ENCODE measurements at regions not wholly inside any gene's neighbourhood (a gene's known extent, or its start where the extent isn't known, plus 50 kb on each side); places are given as distances from the start of the nearest gene placed in this dataset.

GRCh38 chr5:148708854-148709253 is 54.5 kb upstream of the HTR4 start:
- DNase-seq (ENCODE audit: low read depth): no peak

- no peak for DNase-seq (ENCODE audit: low read depth)
Observed at GRCh38 chr5:148711961-148712360, 57.6 kb upstream of the HTR4 start.

DNA sequence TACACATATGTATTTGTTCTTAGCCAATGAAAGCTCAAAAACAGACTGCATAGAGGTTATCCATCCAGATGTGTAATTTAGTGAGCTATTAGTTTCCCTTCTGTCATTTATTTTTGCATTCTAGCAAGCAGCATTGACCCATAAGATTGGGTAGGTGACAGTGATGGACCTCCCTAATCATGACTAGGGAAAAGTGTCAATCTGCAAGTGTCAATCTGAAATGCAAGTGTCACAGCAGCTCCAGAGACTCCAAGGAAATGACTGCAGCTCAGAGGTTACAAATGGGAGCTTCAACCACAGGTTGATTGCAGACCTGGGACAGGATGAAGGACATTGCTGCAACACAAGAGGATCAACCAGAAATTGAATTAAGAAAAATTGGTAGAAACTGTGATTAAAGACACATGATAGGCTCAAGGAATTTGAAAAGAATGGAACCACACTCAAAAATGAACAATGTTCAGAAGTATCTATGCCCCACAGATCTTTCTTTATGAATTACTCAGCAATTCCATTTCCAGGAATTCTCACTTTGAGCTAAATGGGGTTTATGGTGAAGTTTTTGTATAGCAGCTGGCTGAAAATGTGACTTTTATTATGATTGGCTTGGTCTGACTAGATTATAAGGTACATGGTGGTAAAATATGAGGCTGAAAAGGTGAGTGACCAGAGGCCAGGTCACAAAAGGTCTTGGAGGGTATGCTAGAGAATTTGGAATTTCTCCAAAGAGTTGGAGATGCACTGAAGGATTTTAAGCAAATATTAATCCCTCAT is 59.6 kb upstream of the HTR4 start:
- no peak for DNase-seq (ENCODE audit: low read depth)

DNA sequence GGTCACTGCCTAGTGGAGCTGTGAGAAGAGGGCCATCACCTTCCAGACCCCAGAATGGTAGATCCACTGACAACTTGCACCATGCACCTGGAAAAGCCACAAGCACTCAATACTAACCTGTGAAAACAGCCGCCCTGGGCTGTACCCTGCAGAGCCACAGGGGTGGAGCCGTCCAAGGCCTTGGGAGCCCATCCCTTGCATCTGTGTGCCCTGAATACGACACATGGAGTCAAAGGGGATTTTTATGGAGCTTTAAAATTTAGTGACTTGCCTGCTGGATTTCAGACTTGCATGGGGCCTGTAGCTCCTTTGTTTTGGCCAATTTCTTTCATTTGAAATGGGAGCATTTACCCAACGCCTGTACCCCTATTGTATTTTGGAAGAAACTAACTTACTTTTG is 62.4 kb upstream of the HTR4 start:
- DNase-seq (ENCODE audit: low read depth): no peak

DNA sequence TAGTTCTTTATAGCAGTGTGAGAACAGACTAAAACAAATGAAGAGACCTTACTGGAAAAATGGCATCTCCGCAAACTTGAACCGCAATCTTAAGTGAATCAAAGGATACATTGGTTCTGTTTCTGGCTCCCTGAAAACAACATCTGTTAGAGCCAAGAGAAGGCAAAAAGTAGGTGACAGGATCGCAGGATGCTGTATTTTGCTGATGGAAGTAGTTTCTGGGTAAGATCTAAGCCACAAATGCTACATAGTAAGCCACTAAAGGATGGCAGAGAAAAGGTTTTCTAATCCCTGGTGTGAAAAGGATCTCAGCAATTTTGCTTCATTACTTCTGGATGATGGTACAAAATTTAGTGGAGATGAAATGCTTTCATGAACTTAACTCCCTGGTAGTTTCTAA is 63.3 kb upstream of the HTR4 start:
- DNase-seq (ENCODE audit: low read depth): no peak

DNA sequence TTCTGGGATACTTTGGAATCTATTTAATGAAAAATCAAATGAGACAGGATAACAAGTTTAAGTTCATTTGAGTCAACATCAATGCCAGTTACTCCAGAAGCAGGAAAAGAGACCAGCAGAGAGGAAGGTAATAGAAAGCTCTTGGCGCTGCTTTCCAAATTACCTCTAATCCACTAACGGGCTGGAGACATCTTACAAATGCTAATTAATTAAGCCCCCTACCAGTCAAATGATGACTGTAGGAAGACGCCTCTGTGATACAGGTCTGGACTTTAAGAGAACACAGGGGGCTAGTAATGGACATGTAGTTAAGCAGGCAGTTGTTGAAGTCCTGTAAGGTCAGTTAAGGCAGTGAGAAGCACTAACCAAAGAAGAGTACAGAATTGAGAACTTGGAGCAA is 65.3 kb upstream of the HTR4 start:
- DNase-seq (ENCODE audit: low read depth): no peak

GRCh38 chr5:148720257-148720656 is 65.9 kb upstream of the HTR4 start:
- no peak for DNase-seq (ENCODE audit: low read depth)

DNA sequence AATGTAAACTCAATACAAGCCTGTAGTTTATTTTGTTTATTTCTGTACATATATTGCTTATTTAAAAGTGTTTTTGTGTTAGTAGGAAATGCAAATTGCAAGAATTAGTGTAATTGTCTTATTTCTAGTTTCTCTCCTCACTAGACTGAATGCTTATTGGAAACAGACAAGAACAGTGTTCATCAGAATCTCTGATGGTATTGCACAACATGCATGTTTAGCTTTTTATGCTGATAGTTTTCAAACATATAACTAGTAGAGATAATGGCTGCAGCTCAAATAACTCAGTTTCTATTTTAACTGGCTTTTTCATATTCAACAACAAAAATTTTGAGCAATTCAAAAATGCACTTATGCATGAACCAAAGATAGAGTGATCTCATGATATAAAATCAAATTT is 68.8 kb upstream of the HTR4 start:
- DNase-seq (ENCODE audit: low read depth): no peak

- DNase-seq (ENCODE audit: low read depth): no peak
Observed at GRCh38 chr5:148725675-148726074, 71.3 kb upstream of the HTR4 start.

DNA sequence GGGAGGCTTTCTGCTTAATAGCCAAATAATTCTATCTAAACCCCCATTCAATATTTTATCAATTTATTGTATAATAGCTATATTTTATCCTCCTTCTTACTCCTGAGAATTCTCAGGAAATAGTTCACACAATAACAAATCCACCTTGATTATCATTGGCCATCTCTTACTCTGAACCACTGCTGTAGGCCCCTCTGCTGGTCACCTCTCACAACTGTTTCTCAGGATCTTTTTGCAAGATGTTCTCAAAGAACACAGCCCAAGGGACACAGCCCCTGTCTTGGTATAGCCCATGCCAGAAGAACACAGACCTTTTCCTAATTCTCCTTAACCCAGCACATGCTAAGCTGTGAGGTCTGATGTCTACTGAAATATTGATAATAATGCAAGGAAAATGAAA is 74.9 kb upstream of the HTR4 start:
- no peak for DNase-seq (ENCODE audit: low read depth)

- no peak for DNase-seq (ENCODE audit: low read depth)
Observed at GRCh38 chr5:148730270-148730669, 75.9 kb upstream of the HTR4 start.

GRCh38 chr5:148730942-148731898 is 76.9 kb upstream of the HTR4 start:
- DNase-seq (ENCODE audit: low read depth): peak; percentile 59

GRCh38 chr5:148732692-148733091 is 78.4 kb upstream of the HTR4 start:
- no peak for DNase-seq (ENCODE audit: low read depth)

DNA sequence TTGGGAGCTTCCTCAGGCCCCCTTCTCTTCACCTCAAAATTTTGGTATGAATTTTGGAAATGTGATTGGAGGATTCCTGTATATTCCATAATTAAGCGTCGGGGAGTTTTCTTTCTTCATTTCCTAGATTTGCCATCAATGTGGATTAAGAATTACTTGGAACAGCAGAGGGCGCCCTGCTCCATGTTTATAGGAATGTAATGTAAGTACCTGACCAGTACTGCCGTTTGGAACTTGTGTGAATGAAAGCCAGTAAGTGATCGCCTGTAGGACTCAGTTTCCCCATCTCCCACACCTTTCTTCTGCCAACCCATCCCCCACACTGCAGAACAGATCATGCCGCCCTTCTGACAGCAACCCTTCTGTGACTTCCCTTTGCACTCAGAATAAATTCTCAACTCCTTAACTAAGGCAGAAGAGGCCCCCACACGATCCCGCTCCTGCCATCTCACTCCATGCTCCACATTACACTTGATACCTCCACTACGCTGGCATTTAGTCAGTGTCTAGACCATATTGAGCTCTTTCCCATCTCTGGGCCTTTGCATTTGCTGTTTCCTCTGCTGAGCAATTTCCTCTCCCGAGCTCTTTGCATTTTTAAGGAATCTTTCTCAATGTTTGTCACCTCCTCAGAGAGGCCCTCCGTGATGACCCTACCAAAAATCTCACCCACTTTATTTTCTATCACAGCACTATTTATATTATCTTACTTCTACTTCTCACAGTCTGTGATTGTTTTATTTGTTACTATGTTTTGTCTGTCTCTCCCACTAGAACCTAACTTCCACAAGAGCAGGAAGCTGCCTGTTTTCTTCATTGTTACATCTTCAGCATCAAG is 79.5 kb upstream of the HTR4 start:
- DNase-seq (ENCODE audit: low read depth): peak; percentile 51

GRCh38 chr5:148734518-148734917 is 80.2 kb upstream of the HTR4 start:
- DNase-seq (ENCODE audit: low read depth): no peak

- DNase-seq (ENCODE audit: low read depth): no peak
Observed at GRCh38 chr5:148735301-148735835, 81.0 kb upstream of the HTR4 start.

DNA sequence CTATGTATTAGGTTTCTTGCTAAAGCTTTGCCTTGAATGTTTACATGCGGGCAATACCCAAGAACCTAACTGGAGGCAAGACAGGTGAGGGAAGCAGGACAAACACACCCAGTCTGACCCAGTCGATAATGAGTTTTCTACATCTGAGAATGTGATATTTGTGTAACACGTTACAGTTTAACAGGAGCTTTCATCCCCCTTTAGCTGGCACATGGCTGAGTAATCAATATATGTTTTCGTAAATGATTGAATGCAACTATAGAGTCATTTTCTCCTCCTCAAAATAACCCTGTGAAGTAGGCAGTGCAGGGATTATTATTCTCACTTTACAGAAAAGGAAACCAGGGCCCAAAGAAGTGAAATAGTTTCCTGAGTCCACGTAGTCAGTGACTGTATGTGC is 84.7 kb upstream of the HTR4 start:
- DNase-seq (ENCODE audit: low read depth): no peak

- no peak for DNase-seq (ENCODE audit: low read depth)
Observed at GRCh38 chr5:148739524-148739923, 85.2 kb upstream of the HTR4 start.

- no peak for DNase-seq (ENCODE audit: low read depth)
Observed at GRCh38 chr5:148740079-148740858, 85.9 kb upstream of the HTR4 start.

- peak; percentile 65 for DNase-seq (ENCODE audit: low read depth)
Observed at GRCh38 chr5:148740966-148741742, 85.3 kb upstream of the ADRB2 start.
